ENCODE measurements at regions not wholly inside any gene's neighbourhood (a gene's known extent, or its start where the extent isn't known, plus 50 kb on each side); places are given as distances from the start of the nearest gene placed in this dataset.
"Not testable (repeated sequence)": the region's sequence is repeated elsewhere in the genome, so short reads cannot be mapped to it uniquely, and the experiment has no call there.

GRCh38 chr2:91742973-91743490, 3051.6 kb downstream of the RPIA start:
- not testable (repeated sequence) for H3K4me3 Mint-ChIP-seq

GRCh38 chr2:91743910-91744309, 3052.4 kb downstream of the RPIA start:
- not testable (repeated sequence) for ATAC-seq; H3K27ac Mint-ChIP-seq; H3K36me3 Mint-ChIP-seq (ENCODE audit: low read depth)

More at GRCh38 chr2:91742973-91743490, 3051.6 kb downstream of the RPIA start:
- H3K36me3 Mint-ChIP-seq (ENCODE audit: low read depth); DNase-seq; H3K4me1 Mint-ChIP-seq; H3K27me3 Mint-ChIP-seq; H3K9me3 Mint-ChIP-seq; H3K27ac Mint-ChIP-seq; ATAC-seq: not testable (repeated sequence)

GRCh38 chr2:91744700-91745141, 3053.2 kb downstream of the RPIA start:
- H3K4me3 Mint-ChIP-seq; H3K27me3 Mint-ChIP-seq; H3K36me3 Mint-ChIP-seq (ENCODE audit: low read depth); ATAC-seq; DNase-seq; H3K4me1 Mint-ChIP-seq; H3K27ac Mint-ChIP-seq: not testable (repeated sequence)
- H3K9me3 Mint-ChIP-seq: peaks cover 11% of the 10 kb centered on the region

More at GRCh38 chr2:91743910-91744309, 3052.4 kb downstream of the RPIA start:
- H3K27me3 Mint-ChIP-seq, H3K4me3 Mint-ChIP-seq, H3K4me1 Mint-ChIP-seq, H3K9me3 Mint-ChIP-seq, DNase-seq: not testable (repeated sequence)

GRCh38 chr2:91748902-91749301, 3057.4 kb downstream of the RPIA start:
- Mint-ChIP-seq H3K4me1 (no peaks in the 10 kb centered on the region), H3K4me3 (no peak overlapping the region), H3K27ac (no peak overlapping the region), H3K27me3 (no peaks in the 10 kb centered on the region), H3K36me3 (ENCODE audit: low read depth) (peaks cover 2% of the 10 kb centered on the region), H3K9me3 (peaks cover 4% of the 10 kb centered on the region)
- DNase-seq: no peak
- no peak for ATAC-seq

DNA sequence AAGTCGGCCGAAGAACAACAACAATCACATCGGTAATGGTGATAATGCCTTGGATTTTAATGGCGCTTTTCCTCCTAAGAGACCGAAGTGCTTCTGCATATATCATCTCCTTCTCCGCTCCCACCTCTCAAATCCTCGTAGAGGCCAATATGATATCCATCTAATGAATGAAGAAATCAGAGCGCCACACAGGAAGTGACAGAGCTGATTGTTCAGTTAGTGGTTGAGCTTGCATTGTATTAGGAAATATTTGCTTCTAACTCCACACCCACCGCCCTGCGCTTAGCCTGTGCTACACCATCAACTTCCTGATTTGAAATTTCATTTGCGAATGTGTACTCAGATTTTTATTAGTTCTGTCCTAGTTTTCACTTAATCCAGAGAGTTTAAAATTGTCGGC, 3058.2 kb downstream of the RPIA start:
- H3K27ac Mint-ChIP-seq; H3K27me3 Mint-ChIP-seq; DNase-seq; H3K36me3 Mint-ChIP-seq (ENCODE audit: low read depth); ATAC-seq; H3K4me3 Mint-ChIP-seq; H3K4me1 Mint-ChIP-seq; H3K9me3 Mint-ChIP-seq: not testable (repeated sequence)

- not testable (repeated sequence) for ATAC-seq; DNase-seq; H3K4me3 Mint-ChIP-seq; H3K4me1 Mint-ChIP-seq; H3K36me3 Mint-ChIP-seq (ENCODE audit: low read depth); H3K9me3 Mint-ChIP-seq; H3K27ac Mint-ChIP-seq; H3K27me3 Mint-ChIP-seq
Measured at GRCh38 chr2:91759361-91759941, 3068.0 kb downstream of the RPIA start.

DNA sequence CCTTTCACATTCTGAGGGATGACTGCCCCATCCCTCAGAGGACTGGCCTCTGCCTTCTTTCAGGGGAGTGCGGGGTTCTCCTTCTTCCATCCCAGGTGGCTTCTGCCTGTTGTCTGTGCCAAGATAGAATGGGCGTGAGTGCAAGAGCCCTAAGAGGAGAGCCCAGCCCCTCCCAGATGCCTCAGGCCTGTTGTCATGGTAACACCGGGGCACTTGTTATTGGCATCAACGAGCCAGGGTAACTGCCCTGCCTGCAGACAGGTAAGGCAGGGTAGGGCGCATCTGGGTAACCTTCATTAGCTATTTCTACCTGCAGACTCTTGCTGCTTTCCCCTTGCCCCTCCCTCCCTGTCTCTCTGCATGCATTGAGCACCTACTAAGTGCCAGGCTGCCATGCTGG, 3069.2 kb downstream of the RPIA start:
- not testable (repeated sequence) for H3K36me3 Mint-ChIP-seq (ENCODE audit: low read depth)

GRCh38 chr2:91762312-91762711, 3070.8 kb downstream of the RPIA start:
- not testable (repeated sequence) for H3K27ac Mint-ChIP-seq; H3K27me3 Mint-ChIP-seq; ATAC-seq; H3K9me3 Mint-ChIP-seq; H3K4me1 Mint-ChIP-seq; DNase-seq; H3K36me3 Mint-ChIP-seq (ENCODE audit: low read depth); H3K4me3 Mint-ChIP-seq

More for the DNA sequence above, 3069.2 kb downstream of the RPIA start:
- H3K4me3 Mint-ChIP-seq, H3K27me3 Mint-ChIP-seq, H3K4me1 Mint-ChIP-seq, DNase-seq, H3K9me3 Mint-ChIP-seq, H3K27ac Mint-ChIP-seq, ATAC-seq: not testable (repeated sequence)

DNA sequence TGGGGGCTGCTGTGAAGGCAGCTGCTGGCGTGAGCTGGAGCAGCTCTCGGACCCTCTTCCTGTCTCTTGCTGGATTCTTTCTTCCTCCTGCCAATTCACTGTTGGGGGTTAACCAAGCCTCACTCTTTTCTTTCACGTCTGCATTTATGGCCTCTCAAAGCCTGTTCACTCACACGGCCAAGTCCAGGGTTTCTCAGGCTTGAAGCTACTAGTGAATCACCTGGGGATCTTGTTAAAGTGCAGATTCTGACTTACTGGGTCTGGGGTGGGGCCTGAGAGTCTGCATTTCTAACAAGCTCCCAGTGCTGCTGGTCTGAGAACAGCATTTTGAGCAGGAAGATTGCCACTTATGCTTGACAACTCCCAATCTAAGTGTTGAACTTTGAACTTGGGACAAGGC, 3072.2 kb downstream of the RPIA start:
- H3K9me3 Mint-ChIP-seq; H3K27me3 Mint-ChIP-seq; ATAC-seq; H3K27ac Mint-ChIP-seq; DNase-seq; H3K36me3 Mint-ChIP-seq (ENCODE audit: low read depth); H3K4me1 Mint-ChIP-seq; H3K4me3 Mint-ChIP-seq: not testable (repeated sequence)

- not testable (repeated sequence) for H3K4me3 Mint-ChIP-seq, H3K27ac Mint-ChIP-seq, DNase-seq
Measured at GRCh38 chr2:91764581-91765002, 3073.1 kb downstream of the RPIA start.

GRCh38 chr2:91765018-91765754, 3073.7 kb downstream of the RPIA start:
- not testable (repeated sequence) for H3K4me3 Mint-ChIP-seq; H3K36me3 Mint-ChIP-seq (ENCODE audit: low read depth); H3K9me3 Mint-ChIP-seq; H3K27ac Mint-ChIP-seq; H3K27me3 Mint-ChIP-seq; H3K4me1 Mint-ChIP-seq; DNase-seq
- ATAC-seq: peak; percentile 6

More at GRCh38 chr2:91764581-91765002, 3073.1 kb downstream of the RPIA start:
- not testable (repeated sequence) for H3K36me3 Mint-ChIP-seq (ENCODE audit: low read depth); H3K4me1 Mint-ChIP-seq; H3K27me3 Mint-ChIP-seq; ATAC-seq; H3K9me3 Mint-ChIP-seq

DNA sequence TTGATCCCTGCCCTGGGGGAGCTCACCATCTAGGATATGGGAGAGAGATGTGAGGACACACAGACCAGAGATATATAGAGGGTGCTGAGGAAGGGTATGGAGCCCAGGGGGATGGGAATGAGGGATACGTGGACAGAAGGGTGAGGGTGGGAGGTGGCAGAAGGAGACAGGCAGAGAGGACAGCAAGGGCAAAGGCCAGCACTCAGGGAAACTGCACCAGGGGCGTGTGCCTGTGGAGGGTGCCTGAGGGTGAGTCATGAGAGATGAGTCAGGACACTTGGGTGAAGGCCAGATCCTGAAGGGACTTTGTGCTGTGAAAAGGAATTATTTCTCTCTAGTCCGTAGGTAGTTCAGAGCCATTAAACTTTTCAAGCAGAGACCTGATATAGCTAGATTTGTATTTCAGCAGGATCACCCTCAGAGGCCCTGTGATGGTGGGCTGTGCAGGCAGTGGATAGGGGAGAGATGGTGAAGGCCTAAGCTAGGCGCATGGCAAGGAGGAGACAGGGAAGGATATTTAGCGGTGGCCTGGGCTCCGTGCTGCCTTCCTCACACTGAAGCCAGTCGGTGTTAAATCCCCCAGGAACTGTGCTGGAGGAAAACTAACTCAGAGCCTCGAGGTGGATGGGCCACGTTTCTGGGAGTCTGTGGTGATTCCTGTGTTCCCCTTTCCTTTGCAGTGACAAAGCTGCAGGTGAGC, 3075.0 kb downstream of the RPIA start:
- not testable (repeated sequence) for H3K36me3 Mint-ChIP-seq (ENCODE audit: low read depth); DNase-seq; H3K27ac Mint-ChIP-seq; H3K4me1 Mint-ChIP-seq; ATAC-seq; H3K27me3 Mint-ChIP-seq; H3K9me3 Mint-ChIP-seq; H3K4me3 Mint-ChIP-seq

DNA sequence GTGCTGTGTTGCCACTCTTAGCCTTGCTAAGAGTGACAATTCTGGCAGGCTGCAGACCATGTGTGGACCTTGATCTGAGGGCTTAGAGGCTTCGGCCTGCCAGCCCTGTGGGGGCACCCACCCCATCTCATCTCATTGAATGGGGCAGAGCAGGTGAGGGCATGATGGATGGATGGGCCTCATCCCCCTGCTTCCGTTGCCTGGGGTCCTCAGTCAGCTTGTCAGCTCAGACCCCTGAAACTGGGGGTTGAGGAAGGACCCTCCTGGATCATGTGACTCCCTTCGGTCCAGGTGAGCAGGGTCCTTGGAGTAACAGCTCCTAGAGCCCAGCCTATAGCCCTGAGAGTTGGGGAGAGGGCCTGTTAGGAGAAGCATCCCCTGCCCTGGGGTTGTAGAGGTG, 3076.8 kb downstream of the RPIA start:
- H3K27me3 Mint-ChIP-seq; ATAC-seq; DNase-seq; H3K4me1 Mint-ChIP-seq; H3K36me3 Mint-ChIP-seq (ENCODE audit: low read depth); H3K27ac Mint-ChIP-seq; H3K4me3 Mint-ChIP-seq; H3K9me3 Mint-ChIP-seq: not testable (repeated sequence)

DNA sequence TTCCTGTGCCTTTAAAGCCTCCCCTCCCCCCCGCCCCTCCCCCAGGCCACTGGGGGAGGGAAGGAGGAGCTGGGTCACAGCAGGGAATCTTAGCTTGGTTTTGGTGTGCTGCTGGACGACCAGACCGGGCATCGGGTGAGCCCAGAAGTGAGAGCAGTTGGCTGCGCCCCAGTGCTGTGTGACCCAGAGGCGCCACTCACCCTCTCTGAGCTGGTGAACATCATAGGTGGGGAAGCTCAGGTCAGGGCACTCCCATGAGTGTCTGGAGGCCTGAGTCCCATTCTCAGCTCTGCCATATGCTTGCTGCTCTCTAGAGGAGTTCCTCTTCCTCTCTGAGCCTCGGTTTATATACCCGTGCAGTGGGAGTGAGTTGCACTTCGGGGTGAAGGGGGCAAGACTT, 3077.5 kb downstream of the RPIA start:
- H3K36me3 Mint-ChIP-seq (ENCODE audit: low read depth); DNase-seq; H3K4me3 Mint-ChIP-seq; H3K9me3 Mint-ChIP-seq; H3K27me3 Mint-ChIP-seq; ATAC-seq; H3K4me1 Mint-ChIP-seq; H3K27ac Mint-ChIP-seq: not testable (repeated sequence)

Measured in activated naive CD8-positive, alpha-beta T cell treated with anti-CD3 and anti-CD28 coated beads, Interleukin-2, amount 50 U/mL, for 24 hours (primary cell).